Stimulated activated naive CD4-positive, alpha-beta T cell treated with Interleukin-2 at 50 U/mL for 16 hours (primary cell): ENCODE measurements at regions not wholly inside any gene's neighbourhood (a gene's known extent, or its start where the extent isn't known, plus 50 kb on each side); places are given as distances from the start of the nearest gene placed in this dataset.
"Not testable (repeated sequence)": the region's sequence is repeated elsewhere in the genome, so short reads cannot be mapped to it uniquely, and the experiment has no call there.

ENCODE experiments used
- DNase-seq: peaks from one replicate; lab custom pipeline; 2025; lab: John Stamatoyannopoulos, UW

DNA sequence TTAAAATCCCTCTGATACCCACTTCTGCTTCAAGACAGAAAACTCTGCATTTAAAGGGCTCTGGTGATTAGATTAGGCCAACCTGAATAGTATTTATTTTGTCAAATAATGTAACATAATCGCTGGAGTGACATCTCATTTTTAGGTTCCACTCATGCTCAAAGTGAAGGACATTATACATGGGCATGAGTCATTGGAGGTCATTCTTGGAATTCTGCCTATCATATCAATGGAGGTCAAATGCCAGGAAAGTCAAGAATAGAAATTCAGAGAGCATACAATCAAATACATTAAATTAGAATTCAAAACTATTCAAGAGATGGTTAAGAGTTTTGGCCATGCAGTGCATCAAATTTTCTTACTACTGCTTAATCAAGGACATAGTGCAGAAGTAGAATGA is 50.8 kb upstream of the PRSS1 start:
- DNase-seq, result no peak

DNA sequence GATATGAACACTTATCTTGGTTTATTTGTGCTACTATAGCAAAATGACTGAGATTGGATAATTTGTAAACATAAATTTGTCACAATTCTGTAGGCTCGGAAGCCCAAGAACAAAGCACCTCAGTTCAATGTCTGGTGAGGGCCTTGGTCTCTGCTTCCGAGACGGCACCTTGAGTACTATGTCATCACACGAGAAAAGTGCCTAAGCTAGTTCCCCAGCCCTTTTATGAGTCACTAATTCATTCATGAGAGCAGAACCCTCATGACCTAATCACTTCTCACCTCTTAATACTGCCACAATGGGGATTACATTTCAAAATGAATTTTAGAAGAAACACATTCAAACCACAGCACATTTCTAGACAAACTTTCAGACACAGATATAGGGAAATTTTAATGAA is 52.0 kb upstream of the PRSS1 start:
- no peak for DNase-seq

DNA sequence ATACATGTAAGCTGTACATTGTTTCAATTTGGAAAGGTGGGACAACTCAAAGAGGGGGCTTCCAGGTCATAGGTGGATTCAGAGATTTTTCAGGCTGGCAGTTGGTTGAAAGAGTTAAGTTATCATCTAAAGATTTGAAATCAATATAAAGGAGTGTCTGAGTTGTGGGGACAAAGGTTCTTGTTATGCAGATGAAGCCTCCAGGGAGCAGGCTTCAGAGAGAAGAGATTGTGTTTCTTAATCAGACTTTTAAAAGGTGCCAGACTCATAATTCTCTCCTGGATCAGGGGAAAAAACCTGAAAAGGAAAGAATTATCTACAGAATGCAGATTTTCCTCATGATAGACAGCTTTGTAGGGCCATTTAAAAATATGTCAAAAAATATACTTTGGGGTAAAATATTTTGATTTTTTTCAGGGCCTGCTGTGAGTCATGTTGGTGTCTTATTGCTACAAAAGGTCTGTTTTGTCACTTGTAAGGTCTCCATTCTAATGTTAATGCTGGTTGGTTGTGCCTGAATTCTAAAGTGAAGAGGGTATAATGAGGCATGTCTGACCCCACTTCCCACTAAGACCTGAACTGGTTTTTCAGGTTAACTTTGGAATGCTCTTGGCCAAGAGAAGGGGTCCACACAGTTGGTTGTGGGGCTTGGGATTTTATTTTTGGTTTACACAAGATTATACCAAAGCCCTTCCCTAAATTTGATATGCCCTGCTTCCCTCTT is 52.7 kb upstream of the PRSS1 start:
- DNase-seq, result no peak

DNA sequence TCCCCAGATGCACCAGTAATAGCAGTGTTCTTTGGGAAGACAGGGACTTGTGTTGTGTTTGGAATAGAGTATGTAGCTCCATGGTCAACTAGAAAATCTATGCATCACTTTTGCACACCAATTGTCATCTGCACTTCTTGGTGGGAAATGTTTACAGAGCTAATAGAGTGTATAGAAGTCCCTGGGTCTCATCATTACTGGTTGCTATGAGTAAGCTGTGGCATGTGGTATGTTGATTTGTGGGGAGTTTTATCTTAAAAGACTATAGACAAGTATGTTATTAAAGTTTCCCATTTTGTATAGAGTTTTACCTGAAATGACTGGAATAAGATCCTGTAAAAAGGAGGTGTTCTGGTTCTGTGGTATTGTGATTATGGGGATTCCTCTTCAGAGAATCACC is 55.4 kb upstream of the PRSS1 start:
- no peak for DNase-seq

DNA sequence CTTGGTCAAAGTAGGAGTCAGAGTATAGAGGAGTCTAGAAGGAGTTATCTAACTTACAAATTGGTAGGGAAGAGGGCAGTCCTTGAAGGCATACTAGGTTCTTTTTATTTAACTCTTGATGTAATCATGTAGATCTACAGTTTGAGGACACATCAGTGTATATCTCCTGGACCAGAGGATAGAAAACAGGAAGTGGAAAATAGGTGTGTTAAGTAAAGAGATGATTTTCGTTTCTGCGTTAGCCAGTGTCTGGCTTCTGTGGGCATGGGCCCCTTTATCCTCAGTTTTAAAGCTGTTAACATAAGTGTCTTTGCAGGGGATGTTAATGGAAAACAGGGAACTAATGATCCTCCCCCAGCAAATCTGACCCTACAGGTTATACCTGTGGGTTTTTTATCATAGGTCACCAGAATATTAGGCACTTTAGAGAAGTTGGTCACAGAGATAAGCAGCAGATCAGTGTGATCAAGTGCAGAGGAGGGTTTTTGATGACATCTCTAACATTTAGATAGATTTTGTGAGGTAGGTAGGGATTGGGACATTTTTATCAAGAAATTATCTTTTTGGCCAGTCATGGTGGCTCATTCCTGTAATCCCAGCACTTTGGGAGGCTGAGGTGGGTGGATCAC is 58.6 kb upstream of the PRSS1 start:
- no peak for DNase-seq

DNA sequence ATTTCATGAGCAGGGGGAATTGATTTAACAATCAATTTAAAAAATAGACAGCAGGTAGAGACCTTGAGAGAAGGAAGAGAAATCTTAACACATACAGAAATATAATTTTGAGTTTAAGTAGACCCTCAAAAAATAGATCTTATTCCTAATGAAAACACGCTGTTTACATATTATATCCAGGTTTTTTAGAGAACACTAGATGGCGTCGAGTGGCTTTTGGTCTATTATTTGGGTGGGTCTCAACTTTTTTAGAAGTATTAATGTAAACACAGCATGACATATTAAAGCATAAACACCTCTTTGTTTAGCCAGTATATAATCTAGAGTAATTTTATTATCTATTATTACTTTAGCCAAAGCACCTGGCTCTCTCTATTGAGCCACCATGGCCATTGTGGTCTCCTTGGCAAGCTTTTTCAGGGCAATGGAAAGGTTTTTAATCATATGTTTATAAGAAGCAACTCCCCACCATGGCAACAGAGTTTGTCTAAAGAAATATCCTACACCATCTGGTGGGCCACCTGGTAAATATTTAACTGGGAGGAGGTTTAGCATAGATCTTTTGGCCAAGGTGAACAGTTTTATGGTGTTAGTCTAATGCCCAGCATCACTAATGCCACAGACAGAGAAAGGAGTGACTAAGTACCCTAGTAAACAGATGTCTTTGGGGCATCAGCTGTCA is 59.7 kb upstream of the PRSS1 start:
- no peak for DNase-seq

DNA sequence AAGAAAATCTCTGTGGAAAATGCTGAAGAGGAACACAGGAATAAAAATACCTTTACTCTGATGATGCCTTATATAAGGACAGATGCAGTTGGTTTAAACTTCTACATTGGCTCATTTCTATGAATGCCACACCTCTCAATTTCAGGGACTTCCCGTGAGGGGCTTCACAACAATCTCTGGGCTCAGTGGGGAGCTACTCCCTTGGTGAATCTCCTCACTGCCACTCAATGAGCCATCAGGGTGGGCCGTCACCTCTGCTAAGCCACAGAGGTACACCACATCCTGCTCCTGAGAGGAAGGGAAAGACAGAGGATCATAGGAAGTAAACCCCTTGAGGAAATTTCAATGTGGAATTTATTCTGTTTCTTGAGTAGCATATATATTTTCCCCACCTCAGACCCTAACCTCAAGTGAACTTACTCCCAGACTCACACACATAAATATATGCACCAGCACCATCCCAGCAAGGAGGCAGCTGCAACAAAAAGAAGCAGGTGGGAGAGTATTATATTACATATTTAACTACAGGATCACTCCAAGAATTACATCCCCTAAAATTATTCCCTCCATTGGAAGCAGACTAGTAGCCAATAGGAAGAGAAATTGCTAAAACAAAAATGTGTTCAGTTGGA is 63.3 kb upstream of the PRSS1 start:
- DNase-seq, result no peak

DNA sequence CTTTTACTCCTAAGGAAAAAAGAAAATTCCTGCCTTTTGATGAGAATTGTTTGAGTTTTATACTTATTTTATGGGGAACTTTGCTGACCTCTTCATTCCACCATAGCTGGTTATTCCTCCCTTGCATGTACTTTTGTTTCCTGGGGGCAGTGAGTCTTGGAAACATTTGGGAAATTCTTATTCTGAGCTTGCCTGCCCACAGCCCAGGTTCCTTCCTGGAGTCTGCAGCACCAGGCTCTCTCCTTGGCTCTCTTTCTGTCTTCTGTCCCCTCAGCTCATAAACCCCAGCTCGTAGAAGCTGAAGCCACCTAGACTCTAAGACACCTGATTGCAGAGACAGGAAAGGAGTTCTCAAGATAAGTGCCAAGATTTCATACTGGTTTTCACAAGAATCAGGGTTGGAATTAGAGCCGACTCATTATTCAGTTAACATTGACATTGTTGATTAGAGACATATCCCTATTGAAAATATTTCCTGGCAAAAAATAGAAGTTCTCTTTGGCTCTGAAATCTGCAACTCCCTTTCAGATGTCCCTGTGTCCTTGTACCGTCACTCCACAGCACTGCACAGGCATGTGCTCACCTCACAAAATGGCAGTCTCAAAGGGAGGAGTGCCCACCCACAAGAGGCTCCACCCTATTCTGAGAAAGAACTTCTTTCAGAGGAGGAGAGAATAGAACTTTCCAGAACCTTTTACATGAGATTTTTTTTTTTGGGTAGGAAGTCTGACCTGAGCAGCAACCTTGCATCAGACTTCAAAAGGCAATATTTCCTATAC is 67.8 kb upstream of the PRSS1 start:
- DNase-seq, result no peak

DNA sequence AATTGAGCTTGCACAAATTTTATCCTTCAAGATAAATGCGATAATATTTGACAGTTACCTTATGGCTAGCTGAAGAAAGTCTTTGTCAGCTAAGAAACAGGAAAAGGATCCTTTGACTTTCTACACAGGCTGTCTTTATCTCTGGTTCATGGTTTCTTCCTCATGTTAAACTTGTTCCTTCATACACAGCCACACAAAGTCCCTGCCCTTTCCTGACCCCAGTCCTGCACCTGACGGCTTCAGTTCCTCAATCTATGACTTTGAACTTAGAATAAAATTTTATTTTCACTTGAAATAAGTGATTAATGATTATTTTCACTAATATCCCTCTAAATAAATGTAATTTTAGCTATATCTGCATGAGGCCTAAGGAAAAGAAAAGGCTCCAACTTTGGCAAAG is 77.8 kb upstream of the PRSS1 start:
- DNase-seq, result no peak

DNA sequence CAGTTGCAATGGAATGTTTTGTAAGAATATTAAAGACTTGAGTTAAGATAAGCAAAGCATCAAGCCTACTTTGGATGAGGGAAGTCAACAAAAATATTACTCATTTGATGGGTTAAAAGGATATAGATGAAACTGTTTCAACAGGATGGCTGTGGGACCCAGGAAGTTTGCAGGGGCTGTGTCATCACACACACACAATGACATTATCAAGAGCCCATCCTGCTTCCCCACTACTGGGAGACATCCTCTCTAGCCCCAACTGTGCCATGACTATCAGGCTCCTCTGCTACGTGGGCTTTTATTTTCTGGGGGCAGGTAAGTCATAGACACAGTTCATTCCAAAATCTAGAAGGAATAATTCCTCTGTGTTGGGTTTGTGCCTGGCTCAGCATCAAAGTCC is 78.8 kb upstream of the PRSS1 start:
- no peak for DNase-seq

DNA sequence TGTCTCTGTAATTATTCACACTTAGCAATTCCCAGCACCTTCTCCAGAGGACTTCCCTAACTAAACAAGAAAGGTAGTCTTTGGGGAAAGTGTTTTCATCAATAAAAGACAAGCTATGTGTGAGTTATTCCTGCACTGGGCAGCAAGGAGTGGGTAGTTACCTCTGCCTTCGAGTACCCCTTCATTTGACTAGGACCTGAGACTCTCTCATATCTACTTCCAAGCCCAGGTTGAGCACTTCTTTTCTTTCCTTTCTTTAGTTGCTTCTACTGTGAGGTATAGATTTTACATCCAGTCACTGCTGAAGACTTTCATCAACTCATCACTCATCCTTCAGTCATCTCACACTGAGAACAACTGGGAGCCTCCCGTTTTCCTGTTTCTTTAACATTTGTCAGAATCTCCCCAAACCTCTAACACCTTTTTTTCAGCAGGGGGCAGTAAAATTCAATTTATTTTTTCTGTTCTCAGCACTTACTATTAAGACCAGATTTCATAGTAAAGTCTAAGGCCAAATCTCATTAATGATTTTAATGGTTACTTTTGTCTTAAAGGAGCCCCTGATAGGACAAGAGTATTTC is 80.1 kb upstream of the PRSS1 start:
- DNase-seq, result no peak

DNA sequence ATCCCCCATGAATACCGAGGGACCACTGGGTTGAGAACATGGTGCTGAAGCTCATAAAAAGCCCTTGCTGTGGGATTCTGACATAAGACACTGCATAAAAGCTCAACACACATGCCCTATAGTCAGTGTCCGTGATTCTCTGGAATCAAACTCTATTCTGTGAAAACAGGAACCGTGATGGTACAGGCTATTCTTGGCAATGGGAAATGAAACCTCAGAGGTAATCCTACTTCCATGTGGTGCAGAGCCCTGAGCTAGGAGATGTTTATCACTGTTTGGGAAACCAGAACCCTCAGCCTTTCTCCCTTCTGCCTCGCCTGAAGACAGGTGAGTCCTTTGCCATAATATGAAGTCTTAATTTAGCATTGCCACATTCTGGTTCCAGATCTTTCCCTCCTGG is 80.8 kb upstream of the PRSS1 start:
- DNase-seq, result no peak

DNA sequence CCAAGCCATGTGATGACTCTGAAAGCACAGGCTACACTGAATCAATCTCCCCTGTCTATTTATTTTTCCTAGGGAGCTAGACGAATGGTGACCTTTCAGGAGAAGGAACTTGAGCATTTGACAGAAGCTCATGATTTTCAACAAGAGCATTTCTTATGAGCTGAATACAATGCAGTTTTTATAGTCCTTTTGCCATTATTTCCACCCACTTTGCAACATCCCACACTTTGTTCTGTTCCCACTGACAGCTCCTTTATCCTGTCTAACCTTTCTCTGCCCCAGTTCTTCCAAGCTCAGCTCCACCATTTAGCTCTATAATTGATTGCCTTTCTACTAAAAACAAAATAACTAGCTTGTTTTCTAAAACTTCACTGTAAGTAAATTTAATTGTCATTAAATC is 91.9 kb upstream of the PRSS1 start:
- no peak for DNase-seq

DNA sequence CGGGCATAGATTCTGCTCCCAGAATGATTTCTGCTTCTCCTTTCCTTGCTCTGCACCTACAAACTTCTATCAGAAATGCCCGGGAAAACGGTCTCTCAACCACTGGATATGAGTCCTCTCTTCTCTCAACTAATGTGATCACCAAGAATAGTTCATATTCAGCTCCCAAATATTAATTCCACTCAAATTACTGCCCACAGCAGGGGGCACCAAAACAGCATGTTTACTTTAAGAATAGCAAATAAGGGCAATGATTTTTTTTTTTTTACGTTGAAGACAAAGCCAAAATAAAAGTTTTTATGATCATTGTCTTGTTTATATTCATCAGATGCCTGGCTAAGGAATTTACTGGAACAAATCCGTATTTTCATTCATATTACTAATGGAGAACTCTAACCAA is 94.9 kb upstream of the PRSS1 start:
- DNase-seq, result no peak

DNA sequence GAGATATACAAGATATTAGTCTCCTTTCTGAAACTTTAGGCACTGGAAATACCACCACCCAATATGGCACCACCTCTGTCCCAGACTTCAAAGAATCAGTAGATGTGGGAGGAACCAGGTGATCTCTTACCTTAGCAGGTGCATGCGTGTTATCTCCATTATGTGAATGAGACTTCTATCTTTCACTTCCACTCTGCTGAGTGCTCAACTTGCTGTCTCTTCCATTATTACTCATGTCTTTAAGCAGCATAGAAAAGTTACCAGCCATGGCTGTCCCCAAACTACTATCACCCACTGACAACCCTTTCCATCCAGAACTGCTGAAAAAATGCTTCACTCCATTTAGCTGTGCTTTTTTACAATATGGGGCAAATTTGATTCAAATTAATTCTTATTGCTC is 101.5 kb upstream of the PRSS1 start:
- no peak for DNase-seq

DNA sequence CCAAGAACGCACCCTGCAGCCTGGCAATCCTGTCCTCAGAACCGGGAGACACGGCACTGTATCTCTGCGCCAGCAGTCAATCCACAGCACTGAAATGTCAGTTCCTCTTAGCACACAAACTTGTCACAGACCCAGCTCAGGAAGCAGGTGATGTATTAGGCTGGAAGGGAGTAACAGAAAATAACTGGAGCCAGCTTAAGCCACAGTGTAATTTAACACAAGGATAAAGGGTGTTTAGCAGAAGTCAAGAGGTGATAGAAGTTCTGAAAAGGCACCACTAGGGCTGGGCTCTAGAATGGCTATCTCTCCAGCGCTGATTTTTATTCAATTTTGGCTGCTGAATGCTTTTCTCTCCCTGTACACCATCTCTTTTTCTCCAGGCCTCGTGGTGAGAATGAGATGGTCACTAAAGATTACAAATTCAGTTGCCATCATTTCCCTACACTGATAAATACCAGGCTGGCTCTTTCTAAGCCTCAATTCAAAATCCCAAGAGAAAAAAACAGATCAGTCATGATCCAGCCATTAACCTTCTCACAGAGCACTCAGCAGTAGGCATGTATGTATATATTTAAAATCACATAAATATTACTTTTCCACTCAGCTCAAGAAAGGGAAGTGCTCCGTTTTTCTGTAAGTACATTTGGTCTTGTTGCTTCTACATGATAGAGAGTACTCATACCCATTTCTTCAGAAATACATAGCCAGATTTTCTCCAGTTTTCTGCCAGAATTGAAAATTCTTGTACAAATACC is 102.7 kb upstream of the PRSS1 start:
- no peak for DNase-seq

DNA sequence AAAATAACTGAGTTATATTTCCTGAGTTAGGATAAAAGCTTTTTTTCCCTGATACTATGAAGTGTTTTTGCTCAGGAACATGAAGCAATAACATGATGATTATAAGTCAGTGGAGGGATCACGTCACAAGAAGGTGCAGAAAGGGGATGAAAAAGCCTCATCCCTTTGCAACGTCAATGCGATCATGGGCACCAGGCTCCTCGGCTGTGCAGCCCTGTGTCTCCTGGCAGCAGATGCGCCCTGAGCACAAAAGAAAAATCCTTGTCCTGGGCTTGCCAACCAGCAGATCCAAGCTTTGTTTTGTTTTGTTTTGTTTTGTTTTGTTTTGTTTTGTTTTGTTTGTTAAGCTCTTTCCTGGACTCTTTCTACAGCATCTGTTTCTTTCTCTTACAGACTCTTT is 103.5 kb upstream of the PRSS1 start:
- no peak for DNase-seq

DNA sequence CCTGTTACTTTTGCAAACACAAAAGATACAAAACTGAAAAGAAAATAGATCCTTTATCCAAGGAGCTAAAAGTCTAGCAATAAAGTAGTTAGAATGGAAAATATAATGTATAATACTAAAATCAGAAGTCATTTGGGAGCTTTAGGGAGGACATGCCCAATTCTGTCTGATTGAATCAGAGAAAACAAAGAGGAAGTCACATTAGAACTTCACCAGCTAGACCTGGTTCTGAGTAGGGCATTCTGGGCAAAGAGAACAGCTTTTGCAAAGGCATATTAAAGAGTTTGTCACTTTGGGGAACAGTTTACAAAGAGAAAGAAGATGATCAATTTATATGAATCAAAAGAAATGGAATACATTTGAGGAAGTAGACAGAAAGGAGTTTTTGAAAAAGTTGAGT is 107.0 kb upstream of the PRSS1 start:
- no peak for DNase-seq

DNA sequence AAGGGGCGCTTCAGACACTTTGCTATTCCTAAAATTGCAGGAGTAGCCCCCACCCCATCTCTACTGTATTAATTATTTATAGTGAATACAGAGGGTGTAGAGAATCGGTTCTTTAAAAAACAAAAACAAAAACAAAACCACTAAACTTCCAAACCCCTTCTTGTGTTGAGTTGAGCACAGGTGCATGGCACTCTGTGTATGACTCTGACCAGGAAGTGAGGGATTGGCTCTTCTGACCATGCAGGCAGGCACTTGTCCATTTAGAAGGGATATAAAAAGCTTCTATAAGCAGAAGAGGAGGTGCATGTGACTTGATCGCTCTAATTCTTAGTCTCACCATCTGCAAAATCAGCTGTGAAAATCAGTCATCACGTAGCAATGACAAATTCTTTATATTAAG is 108.0 kb upstream of the PRSS1 start:
- not testable (repeated sequence) for DNase-seq

DNA sequence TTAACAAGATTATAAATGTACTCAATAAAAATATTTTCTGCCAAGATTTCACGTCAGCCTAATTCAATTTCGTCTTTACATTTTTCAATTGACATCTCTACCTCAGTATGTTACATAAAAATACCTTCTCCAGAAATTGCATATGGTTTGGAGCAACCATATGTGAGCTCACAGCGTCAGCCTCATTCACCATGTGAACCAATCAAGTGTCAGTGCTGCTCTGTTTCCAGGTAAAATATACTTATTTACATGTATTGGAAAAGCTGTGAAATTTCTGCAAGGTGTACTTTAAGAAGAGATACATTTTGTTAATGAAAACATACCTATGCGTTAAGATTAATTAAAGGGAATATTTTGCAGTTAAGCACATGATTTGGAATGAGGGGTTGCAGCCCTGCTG is 110.7 kb upstream of the PRSS1 start:
- no peak for DNase-seq

DNA sequence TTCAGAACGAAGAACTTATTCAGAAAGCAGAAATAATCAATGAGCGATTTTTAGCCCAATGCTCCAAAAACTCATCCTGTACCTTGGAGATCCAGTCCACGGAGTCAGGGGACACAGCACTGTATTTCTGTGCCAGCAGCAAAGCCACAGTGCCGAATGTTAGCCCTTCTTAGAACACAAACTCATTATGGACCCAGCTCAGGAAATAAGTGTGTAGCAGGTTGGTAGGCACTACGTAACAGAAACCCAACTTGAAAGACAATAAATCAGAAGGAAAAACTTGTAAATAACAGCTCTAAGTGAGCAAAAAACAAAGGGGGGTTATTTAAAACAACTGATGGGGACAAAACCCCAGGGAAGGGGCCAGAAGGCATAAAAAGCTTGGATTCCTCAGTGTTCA is 112.0 kb upstream of the PRSS1 start:
- DNase-seq, result no peak
